GM19467 (cell line): ENCODE measurements at regions not wholly inside any gene's neighbourhood (a gene's known extent, or its start where the extent isn't known, plus 50 kb on each side); places are given as distances from the start of the nearest gene placed in this dataset.
"Not testable (repeated sequence)": the region's sequence is repeated elsewhere in the genome, so short reads cannot be mapped to it uniquely, and the experiment has no call there.

Experiments
- ATAC-seq: cut with Tn5 transposase; IDR thresholded peaks from one replicate; pipeline ENCODE4 v1.9.1; 2021; ENCODE audit warnings: mild to moderate bottlenecking, moderate library complexity; ENCODE audit not compliant: unreplicated experiment

DNA sequence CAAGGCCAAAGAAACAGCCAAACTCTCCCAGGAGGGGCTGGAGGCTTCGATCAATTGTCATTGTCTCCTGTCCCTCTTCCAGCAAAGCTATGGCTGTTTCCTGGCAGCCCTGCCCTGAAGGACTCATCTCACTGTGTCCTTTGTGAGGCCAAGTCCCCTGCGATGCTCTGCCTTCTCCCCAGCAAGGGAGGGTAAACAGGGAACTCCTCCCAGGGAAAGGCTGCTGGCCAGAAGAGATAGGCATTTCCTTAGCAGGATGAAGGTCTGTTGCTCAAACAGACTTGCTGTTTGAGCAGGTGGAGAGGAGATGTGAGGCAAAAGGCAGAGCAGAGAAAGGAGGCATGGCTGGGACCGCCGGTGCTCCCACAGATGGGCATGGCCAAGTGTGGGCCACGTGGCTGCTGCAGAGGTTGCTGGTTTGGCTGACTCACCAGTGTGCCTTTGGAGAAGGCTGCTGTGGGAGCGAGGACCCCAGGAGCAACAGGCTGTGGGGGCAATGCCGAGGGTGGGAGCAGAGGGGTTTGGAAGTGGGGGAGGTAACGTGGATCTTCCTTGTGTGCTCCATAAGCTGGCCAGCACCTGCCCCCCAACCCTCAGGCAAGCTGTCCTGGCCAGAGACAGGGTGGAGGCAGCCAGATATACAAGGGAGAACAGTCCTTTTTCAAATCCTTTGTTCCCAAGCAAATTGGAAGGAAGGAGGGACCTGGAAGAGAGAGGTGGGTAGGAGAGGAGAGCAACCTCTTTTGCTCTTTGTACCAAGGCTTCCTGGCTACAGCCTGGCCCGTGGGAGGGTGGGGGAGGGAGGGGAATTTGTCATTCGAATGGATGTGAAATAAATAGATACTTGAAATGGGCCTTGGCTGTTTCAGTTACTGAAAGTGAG, 449.8 kb downstream of the SIPA1L2 start:
- no peak for ATAC-seq

DNA sequence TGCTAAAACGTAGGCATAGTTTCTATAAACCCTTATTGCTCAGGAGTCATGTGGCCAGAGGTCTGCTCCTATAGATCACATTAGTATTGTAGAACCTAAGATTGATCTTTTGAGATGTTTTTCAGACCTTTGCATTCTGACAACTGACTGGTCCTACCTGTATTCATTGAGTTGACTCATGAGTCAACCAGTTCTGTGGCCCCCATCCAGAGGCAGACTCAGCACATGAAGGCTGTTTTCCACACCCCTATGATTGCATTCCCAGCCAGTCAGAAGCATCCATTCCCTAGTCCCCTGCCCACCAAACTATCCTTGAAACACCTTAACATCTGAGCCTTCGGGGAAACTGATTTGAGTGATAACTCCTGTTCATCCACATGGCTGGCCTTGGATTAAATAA, 451.7 kb downstream of the SIPA1L2 start:
- ATAC-seq, result no peak

DNA sequence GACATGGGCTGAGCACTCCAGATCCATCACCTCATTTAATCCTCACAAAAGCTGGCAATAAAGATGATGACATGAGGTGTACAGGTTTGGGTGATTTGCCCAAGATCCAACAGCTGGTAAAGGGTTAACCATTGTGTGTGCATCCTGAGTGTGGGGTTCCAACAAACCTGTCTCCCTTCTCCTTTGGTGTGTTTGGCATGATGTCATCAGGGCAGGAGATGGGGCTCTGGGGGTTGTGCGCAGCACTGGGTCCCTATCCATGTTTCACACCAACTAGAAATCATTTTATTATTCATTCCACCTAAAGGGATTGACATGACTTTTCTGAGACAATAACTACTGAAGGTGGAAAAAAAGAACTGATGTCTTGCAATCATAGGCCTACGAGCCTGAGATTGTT, 452.5 kb downstream of the SIPA1L2 start:
- ATAC-seq, result no peak

DNA sequence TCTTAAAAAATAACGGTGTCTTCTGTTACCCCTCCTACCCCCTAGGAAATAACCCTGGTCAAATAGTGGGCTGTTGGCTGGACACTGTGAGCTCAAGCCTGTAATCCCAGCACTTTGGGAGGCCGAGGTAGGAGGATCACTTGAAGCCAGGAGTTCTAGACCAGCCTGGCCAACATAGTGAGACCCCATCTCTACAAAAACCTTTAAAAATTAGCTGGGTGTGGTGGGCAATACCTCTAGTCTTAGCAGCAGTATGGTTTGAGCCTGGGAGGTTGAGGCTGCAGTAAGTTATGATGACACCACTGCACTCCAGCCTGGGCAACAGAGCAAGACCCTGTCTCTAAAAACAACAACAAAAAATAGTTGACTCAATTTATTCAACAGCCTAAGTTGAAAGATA, 453.7 kb downstream of the SIPA1L2 start:
- no peak for ATAC-seq

DNA sequence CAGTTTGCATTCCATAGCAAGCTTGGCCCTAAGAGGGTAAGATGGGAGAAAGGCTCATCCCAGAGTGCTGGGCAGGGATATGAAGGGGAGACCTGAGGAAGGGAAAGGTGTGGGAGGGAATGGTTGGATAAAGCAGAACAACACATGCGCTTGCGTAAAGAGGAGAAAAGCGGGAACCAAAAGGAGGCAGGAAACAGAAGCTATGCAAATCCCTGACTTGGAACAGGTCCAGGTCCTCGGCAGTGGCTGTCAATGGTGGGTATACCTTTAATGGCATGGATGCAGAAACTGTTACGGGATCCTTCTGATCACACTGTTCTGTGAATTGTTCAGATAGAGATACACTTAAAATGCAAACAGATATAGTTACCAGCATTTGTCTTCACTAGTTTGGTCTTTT, 455.6 kb downstream of the SIPA1L2 start:
- ATAC-seq, result no peak

DNA sequence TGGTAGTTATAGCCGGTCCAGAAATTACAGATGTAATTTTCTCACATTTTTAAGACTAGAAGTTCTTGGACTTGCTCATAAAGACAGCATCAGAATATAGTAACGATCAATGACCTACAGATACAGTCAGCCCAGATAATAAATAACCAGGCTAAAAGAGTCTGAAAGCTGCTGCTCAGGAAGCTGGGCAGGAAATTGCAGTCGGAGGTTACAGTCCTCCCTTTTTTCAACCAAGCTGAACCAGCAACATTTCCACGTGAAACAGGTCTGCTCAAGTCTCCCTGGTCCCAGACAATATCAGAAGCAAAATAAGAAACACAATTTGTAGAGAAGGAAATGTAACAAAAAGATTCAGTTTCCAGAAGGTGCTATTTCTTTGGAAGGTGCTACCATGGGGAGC, 457.4 kb downstream of the SIPA1L2 start:
- ATAC-seq, result no peak

DNA sequence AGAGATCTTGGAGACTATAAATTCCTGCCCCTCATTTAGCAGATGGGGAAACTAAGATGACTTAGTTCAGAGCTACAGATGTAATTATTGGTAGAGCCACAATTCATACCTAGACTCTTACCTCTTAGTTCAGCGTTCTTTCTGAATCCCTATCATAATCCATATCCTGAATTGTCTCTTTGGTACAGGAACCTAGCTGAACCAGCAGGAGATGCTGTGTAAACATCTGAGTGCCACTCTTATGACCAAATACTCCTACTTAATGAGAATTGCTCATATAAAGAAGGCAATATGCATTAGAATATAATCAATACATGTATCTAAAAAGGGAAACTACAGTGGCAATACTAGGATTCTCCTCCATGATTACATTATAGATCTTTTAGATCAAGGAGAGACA, 459.0 kb downstream of the SIPA1L2 start:
- no peak for ATAC-seq

DNA sequence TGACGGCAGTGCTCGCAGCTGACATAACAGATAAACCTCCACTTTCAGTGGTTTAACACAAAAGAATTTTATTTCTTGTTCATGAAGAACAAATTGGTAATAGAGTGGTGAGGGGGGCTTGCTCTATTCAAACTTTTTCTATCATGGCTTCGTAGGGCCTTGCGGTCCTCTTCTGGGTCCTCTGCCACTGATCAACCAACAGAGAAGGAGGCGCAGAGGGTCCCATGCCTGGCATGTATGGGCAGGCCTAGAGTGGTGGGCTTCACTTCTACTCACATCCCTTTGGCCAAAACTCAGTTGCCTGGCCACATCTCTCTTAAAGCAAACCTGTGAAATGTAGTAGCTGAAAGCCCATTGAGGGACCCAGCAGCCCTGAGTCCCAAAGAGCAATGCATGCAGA, 460.5 kb downstream of the SIPA1L2 start:
- ATAC-seq, result no peak

DNA sequence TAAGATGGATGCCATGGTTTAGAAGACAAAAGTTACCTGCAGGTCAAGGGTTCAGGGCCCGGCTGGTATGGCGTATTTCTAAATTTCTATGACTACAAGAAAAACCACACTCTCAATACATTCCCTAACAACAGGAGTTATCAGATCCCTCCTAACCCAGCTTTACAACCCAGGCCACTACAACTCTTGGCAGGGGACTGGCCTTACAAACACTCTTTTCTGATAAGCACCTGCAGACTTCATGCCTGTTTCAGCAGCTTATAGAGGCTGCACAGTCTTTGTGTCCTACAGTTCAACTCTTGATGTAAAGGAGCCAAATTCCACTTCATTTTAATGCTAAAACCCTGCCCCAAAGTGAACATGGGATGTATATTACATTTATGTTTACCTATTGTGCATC, 461.4 kb downstream of the SIPA1L2 start:
- ATAC-seq, result no peak

DNA sequence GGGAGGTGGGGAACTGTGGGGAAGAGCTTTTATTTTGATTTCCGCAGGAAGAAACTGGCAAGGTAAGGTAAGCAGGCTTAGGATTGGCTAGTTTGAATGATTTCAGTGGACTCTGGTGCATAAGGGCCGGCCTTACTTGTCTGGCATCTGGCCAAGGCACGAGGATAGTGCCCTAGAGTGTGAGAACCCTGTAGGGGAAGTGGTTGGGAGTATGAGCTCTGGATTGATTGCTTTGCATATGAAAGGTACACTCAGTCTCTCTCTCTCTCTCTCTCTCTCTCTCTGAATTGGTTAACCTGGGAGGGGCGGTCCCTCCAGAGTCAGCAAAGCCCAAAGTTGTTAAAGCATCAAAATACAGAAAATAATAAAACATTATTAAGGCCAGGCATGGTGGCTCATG, 463.0 kb downstream of the SIPA1L2 start:
- ATAC-seq, result no peak

DNA sequence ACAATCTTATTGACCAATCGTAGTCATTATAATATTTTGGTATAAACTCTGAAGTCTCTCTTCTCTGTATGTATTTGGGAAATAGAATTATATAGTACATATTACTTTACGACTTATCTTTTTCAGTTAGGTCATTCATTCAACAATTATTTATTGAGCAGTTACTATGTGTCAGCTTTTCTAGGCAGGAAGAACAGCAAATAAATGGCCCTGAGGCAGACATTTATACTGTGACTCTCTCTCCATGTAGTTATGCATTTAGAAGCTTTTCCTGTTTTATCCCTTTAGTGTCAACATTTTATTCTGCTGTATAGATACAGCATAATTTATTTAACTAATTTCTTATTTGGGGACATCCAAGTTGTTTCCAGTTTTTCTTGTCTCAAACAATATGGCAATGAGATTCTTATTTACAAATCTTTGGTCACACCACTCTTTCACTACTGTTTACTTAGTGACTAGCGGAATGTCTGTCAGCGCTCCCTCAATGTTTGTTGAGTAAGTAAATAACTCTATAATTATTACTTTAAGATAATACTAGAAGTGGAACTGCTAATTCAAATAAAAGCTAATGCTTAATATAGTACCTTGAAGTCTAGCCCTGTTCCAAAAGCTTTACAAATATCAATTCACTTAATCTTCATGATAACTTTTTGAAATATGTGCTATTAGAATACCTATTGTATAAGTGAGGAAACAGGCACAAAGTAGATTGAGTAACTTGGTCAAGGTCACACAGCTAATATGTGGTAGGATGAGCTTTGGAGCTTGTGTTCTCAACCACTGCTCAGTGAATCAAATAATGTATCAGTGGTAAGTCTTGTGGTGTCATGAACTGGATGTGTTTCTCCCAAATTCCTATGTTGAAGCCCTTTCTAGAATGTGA, 465.6 kb downstream of the SIPA1L2 start:
- ATAC-seq, result no peak

DNA sequence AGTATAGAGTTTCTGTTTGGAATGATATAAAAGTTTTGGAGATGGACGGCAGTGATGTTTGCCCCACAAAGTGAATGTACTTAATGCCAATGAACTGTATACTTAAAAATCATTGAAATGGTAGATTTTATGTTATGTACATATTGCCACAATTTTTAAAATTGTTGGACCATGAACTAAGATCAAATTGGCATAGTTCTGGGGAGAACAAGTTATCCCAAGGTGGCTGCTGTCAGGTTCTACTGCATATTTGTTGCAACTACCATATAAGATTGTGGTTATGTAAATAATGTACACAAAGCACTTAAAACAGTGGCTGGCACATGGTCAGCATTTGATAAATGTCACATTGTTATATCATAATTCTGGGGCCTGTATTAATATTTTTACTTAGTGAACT, 466.4 kb downstream of the SIPA1L2 start:
- ATAC-seq, result no peak

DNA sequence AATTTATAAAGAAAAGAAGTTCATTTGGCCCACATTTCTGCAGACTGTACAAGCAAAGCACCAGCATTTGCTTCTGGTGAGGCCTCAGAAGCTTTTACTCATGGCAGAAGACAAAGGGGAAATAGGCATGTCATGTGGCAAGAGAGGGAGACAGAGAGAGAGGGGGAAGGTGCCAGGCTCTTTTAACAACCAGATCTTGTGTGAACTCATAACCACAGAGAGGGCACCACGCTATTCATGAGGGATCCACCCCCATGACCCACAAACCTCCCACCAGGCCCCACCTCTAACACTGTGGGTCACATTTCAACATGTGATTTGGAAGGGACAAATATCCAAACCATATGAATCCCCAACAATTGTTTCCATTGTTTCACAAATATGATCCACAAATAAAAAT, 467.9 kb downstream of the SIPA1L2 start:
- ATAC-seq, result no peak

DNA sequence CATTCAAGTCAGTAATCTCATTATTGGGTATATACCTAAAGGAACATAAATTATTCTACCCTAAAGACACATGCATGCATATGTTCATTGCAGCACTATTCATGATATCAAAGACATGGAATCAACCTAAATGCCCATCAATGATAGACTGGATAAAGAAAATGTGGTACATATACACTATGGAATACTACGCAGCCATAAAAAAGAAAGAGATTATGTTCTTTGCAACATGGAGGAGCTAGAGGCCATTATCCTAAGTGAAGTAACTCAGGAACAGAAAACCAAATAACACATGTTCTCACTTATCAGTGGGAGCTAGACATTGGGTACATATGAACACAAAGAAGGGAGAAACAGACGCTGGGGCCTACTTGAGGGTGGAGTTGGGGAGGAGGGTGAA, 471.4 kb downstream of the SIPA1L2 start:
- not testable (repeated sequence) for ATAC-seq

DNA sequence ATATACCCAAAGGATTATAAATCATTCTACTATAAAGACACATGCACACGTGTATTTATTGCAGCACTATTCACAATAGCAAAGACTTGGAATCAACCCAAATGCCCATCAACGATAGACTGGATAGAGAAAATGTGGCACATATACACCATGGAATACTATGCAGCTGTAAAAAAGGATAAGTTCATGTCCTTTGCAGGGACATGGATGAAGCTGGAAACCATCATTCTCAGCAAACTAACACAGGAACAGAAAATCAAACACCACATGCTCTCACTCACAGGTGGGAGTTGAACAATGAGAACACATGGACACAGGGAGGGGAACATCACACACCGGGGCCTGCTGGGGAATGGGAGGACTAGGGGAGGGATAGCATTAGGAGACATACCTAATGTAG, 473.9 kb downstream of the SIPA1L2 start:
- ATAC-seq, result not testable (repeated sequence)

DNA sequence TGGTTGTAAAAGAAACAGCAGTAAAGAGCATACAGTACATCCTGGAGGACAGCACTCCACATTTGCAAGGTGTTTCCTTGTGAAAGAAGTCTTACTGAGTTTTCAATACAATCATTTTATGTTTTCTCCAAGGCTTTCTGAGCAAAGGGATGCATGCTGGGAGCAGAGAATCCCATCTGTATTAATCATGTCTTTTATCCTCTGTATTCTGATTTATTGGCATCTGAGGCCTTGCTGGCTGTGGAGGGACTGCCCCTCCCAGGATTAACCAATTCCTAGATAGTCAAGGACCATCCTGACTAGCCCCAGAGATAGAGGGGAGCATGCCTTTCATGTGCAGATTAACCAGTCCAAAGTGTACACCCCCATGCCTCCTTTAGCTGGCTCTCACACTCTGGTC, 476.3 kb downstream of the SIPA1L2 start:
- ATAC-seq, result no peak

DNA sequence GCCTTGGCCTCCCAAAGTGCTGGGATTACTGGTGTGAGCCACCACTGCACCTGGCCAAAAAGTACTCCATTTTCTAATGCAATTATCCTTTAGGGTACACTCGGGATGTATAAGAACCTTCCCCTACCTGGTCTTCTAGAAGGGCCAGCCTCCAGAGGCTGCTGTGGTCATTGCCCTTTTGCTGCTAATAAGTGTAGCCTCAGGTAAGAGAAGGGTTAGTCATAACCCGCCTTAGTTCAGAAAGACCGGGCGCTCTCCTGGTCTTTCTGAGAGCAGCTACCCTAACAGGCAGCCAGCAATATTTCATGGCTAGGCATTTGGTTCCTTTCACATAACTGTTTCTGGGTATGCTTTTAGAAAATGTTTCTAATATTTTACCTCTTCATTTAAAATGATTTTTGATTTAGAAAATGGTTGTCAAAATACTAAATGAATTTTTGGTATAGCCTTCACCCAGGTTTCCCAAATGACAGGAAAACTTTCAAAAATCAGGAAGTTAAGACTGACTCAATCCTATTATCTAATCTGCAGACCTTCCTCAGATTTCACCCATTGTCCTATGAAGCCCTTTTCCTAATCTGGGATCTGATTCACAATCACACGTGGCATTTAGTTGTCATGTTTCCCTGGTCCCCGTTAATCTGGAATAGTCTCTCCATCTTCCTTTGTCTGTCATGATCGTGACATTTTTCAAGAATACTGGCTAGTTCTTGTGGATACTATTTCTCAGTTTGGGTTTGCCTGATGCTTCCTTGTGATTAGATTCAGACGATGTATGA, 479.0 kb downstream of the SIPA1L2 start:
- ATAC-seq, result no peak

DNA sequence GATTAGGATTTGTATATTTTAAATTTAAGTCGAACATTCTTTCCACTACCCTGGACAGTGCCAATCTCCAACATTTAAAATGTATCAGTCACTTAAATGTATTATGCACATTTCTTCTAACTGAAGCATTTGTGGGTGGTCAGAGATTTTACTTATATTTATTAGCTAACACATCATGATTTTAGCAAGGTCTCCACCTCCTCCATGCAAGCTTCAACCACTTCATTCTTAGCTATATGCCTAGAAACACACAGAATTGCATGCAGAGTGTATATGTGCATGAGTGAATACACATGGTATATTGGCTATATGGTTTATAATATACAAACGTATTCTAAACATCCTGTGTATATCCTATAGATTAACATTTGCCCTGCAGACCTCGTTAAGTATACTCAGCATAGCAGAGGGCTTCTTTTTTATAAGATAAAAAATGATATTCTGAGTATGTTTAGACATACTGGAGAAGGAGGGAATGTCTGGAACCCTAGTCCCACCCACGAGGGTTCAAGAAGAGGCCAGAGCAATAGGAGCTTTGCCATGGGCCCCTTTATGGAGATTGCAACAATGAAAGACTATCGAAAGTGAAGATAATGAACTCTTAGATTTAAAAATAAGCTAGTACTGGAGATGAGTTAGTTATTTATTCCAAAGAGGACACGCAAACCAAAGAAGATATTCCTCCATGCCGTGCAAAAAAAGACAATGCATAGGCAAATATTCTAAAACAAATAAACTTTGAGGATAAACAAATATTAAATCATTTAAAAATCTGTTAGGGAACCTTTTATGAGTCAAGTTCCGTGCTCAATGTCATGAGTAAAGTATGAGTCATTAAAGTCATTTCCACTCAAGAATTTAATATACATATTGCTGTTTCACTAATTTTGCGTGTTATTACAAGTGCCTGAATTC, 480.4 kb downstream of the SIPA1L2 start:
- ATAC-seq, result no peak

DNA sequence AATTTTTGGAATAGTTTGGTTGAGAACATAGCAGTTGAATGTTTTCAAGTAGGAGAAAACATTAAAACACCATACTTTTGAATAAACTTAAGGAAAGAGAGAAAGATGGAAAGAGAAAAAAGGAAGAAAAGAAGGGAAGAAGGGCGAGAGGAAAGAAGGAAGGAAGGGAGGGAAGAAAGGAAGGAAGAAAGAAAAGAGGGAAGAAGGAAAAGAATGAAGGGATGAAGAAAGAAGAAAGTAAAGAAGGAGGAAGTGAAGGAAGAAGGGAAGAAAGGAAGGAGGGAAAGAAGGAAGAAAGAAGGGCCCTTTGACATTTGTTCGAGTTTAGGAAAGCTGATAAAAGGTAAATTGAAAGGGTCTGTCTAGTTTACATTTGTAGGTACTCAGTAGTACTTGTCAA, 482.7 kb downstream of the SIPA1L2 start:
- no peak for ATAC-seq

DNA sequence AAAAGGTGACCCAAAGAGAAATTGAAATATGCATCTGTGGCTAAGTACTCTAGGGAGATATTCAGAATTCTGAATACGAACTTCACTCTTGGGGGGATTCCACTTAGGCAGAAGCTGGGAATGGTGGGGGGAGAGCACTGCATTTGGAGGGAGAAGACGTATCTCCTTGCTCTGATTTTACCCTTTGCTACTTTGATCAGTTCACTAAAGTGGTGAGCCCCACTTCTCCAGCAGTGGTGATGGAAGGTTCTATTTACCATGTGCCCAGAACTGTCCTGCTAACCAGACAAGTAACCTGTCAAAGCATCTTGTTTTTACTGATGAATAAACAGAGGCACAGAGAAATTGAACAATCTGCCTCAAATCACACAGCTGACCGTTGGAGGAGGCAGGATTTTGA, 483.4 kb downstream of the SIPA1L2 start:
- ATAC-seq, result no peak
